Fibroblast of pulmonary artery (primary cell): ENCODE measurements at regions not wholly inside any gene's neighbourhood (a gene's known extent, or its start where the extent isn't known, plus 50 kb on each side); places are given as distances from the start of the nearest gene placed in this dataset.

ENCODE experiments used
- DNase-seq: peaks from one replicate; pipeline ENCODE4 v3.0.0-alpha.2; 2010; ENCODE audit warnings: low read depth
- H3K4me3 ChIP-seq: replicated peaks from 2 replicates; pipeline ENCODE4 v1.5.1; 2011; ENCODE audit warnings: low read depth, mild to moderate bottlenecking, control low read depth, low read length, moderate library complexity
- CTCF ChIP-seq: IDR thresholded peaks from 2 replicates; pipeline ENCODE4 v1.5.1; 2011; ENCODE audit warnings: mild to moderate bottlenecking, control low read depth, low read length, inconsistent platforms; ENCODE audit errors: missing control alignments

- DNase-seq = no peak
- no peak for TF ChIP-seq CTCF
- no peak overlapping the region for H3K4me3 ChIP-seq
These were observed 412.0 kb upstream of the NR2F2 start for GRCh38 chr15:95918525-95918924.

GRCh38 chr15:95919460-95919859 is 411.0 kb upstream of the NR2F2 start:
- TF ChIP-seq CTCF = no peak
- H3K4me3 ChIP-seq = no peak overlapping the region
- peak; percentile 10 for DNase-seq

- no peak overlapping the region for H3K4me3 ChIP-seq
- DNase-seq = no peak
- no peak for TF ChIP-seq CTCF
These were observed 409.1 kb upstream of the NR2F2 start for GRCh38 chr15:95921404-95921803.

- no peak for DNase-seq
- H3K4me3 ChIP-seq = no peak overlapping the region
- no peak for TF ChIP-seq CTCF
These were observed 408.1 kb upstream of the NR2F2 start for GRCh38 chr15:95922431-95922830.

GRCh38 chr15:95923792-95924191 is 406.7 kb upstream of the NR2F2 start:
- no peak for DNase-seq
- TF ChIP-seq CTCF = no peak
- no peak overlapping the region for H3K4me3 ChIP-seq

GRCh38 chr15:95928822-95929221 is 401.7 kb upstream of the NR2F2 start:
- DNase-seq = no peak
- no peak for TF ChIP-seq CTCF
- no peak overlapping the region for H3K4me3 ChIP-seq

GRCh38 chr15:95929232-95929846 is 401.2 kb upstream of the NR2F2 start:
- TF ChIP-seq CTCF = no peak
- DNase-seq = peak; percentile 28
- no peak overlapping the region for H3K4me3 ChIP-seq
